Inflammatory macrophage (primary cell): ENCODE measurements at regions not wholly inside any gene's neighbourhood (a gene's known extent, or its start where the extent isn't known, plus 50 kb on each side); places are given as distances from the start of the nearest gene placed in this dataset.

Experiments
- DNase-seq, 2 donors: peaks; one replicate each; pipeline ENCODE4 v3.0.0-alpha.2; 2020 to 2022

GRCh38 chr10:59553162-59553900 is 156.3 kb downstream of the SLC16A9 start:
- no peak for DNase-seq

- no peak for DNase-seq
Observed at GRCh38 chr10:59550061-59550460, 159.6 kb downstream of the SLC16A9 start.

GRCh38 chr10:59538623-59539022 is 171.0 kb downstream of the SLC16A9 start:
- no peak for DNase-seq

GRCh38 chr10:59537501-59537900 is 172.1 kb downstream of the SLC16A9 start:
- DNase-seq: no peak

- no peak for DNase-seq
Observed at GRCh38 chr10:59536167-59537014, 173.3 kb downstream of the SLC16A9 start.

- DNase-seq: no peak
Observed at GRCh38 chr10:59524348-59524747, 162.0 kb upstream of the FAM13C start.

- no peak for DNase-seq
Observed at GRCh38 chr10:59523851-59524250, 161.5 kb upstream of the FAM13C start.

GRCh38 chr10:59517996-59518395 is 155.6 kb upstream of the FAM13C start:
- no peak for DNase-seq

GRCh38 chr10:59517341-59517899 is 155.1 kb upstream of the FAM13C start:
- DNase-seq: no peak

GRCh38 chr10:59513558-59513957 is 151.2 kb upstream of the FAM13C start:
- DNase-seq: no peak

- DNase-seq: no peak
Observed at GRCh38 chr10:59512951-59513350, 150.6 kb upstream of the FAM13C start.

- no peak for DNase-seq
Observed at GRCh38 chr10:59508956-59509355, 146.6 kb upstream of the FAM13C start.

GRCh38 chr10:59508296-59508695 is 145.9 kb upstream of the FAM13C start:
- DNase-seq: no peak

GRCh38 chr10:59505926-59506325 is 143.6 kb upstream of the FAM13C start:
- no peak for DNase-seq

- no peak for DNase-seq
Observed at GRCh38 chr10:59499460-59499859, 137.1 kb upstream of the FAM13C start.

GRCh38 chr10:59493017-59493416 is 130.7 kb upstream of the FAM13C start:
- no peak for DNase-seq

- DNase-seq: no peak
Observed at GRCh38 chr10:59479426-59479825, 117.1 kb upstream of the FAM13C start.

GRCh38 chr10:59470570-59470969 is 108.2 kb upstream of the FAM13C start:
- DNase-seq: no peak

GRCh38 chr10:59465088-59465487 is 102.7 kb upstream of the FAM13C start:
- DNase-seq: no peak

GRCh38 chr10:59464483-59464882 is 102.1 kb upstream of the FAM13C start:
- no peak for DNase-seq

GRCh38 chr10:59463909-59464308 is 101.6 kb upstream of the FAM13C start:
- no peak for DNase-seq

GRCh38 chr10:59460601-59461000 is 98.3 kb upstream of the FAM13C start:
- DNase-seq: no peak

- DNase-seq: no peak
Observed at GRCh38 chr10:59456199-59456598, 93.8 kb upstream of the FAM13C start.
